ENCODE measurements at regions not wholly inside any gene's neighbourhood (a gene's known extent, or its start where the extent isn't known, plus 50 kb on each side); places are given as distances from the start of the nearest gene placed in this dataset.

- DNase-seq (ENCODE audit: low read depth) = no peak
These were observed 247.0 kb upstream of the MKI67 start for GRCh38 chr10:128373071-128373749.

- DNase-seq (ENCODE audit: low read depth) = no peak
These were observed 247.6 kb upstream of the MKI67 start for GRCh38 chr10:128373831-128374230.

DNA sequence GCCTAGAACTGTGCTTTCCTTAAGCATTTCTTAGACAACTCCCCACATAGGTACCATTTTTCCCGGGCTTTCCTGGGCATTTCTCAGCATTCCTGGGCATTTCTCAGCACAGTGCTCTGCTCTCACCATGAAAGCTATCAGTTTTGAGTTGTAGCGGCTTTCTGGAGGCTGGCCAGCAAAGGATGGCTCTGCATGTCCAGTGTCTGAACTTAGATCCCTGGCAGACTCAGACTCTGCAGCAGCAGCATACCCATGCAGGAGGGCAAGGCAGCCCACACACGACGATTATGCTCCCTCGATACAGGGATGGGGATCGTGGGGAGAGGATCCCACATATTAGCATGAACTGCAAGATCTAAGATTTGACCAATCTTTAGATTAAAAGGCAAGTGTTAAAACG is 248.9 kb upstream of the MKI67 start:
- no peak for DNase-seq (ENCODE audit: low read depth)

DNA sequence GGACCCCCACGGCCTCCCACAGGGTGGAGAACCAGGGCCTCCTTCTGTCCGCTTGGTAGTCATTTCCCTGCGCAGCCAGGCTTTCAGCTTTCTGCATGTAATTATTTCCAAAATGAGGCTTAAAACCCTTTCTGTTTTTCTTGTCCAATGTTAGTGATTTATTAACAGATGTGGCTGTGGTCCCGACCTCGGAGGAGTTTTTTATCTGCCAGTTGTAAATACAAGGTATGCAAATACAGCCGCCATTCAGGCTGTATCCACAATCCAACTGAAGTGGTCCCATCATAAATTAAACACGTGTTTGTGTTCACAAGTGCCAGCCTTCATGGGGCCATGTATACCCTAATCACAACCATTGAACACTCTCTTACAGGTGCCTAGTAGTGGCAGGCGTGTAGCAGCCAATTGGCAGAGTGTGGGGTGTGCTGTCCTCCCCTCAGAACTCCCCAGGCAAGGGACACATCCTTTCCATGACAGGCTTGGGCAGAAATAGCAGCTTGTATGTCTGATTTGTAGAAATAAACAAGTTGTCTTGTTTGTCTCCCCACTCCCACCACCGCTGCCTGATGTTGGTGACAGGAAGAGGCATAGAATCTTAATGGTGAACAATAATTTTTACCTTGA is 251.3 kb upstream of the MKI67 start:
- no peak for DNase-seq (ENCODE audit: low read depth)

- DNase-seq (ENCODE audit: low read depth) = no peak
These were observed 251.8 kb upstream of the MKI67 start for GRCh38 chr10:128377988-128378387.

DNA sequence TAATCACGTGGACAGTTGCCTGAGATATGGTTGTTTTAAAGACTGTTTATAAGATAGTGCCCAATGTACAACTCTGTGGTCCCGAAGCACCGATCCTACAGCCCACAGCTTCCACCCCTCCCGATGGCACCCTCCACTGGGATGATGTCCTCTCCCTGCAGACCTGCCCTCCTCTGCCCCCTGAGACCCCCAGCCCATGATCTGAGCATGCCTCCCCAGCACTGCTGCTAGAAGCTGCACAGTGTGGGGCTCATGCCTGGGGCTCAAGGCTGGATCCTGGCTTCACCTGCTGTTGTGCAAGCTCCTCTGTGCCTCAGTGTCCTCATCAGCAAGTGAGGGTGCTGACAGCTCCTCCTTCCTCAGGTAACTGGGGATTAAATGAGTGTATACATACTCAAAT is 254.7 kb upstream of the MKI67 start:
- no peak for DNase-seq (ENCODE audit: low read depth)

DNA sequence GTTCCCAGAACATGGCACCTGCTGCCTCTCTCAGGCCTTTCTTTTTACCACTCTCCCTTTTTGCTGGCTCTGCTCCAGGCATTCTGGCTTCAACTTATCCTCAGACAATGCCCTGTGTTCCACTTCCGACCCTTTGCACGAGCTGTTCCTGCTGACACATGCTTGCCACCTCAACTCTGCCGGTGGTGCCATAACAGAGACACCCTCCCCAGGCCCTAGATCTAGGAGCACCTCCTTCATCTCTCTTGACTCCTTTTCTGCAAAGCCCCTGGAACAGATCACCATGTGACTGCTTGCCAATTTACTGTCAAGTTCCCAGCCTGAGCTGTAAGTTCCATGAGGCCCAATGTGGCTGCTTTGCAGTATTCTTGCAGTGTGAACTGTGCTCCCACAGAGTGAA is 256.0 kb upstream of the MKI67 start:
- DNase-seq (ENCODE audit: low read depth) = no peak

DNA sequence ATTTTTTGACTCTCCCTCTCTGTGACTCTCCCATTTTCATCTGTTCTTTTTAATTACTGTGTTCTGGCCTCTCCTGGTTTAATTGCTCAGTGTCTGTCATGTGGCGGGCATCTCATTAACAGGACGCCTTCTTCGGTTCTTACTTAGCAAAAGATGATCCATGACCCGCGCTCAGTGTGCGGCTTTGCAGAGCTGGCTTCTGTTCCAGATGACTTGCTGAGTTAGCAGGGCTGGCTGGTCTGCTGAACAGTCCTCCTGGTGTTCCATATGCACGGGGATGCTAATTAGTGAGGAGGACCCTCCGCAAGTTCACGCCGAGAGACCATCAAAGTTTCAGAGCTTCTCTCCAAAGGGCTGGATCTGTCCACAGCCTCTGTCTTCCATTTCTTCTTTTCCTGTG is 258.6 kb upstream of the MKI67 start:
- no peak for DNase-seq (ENCODE audit: low read depth)

GRCh38 chr10:128386231-128386630 is 260.0 kb upstream of the MKI67 start:
- no peak for DNase-seq (ENCODE audit: low read depth)

DNA sequence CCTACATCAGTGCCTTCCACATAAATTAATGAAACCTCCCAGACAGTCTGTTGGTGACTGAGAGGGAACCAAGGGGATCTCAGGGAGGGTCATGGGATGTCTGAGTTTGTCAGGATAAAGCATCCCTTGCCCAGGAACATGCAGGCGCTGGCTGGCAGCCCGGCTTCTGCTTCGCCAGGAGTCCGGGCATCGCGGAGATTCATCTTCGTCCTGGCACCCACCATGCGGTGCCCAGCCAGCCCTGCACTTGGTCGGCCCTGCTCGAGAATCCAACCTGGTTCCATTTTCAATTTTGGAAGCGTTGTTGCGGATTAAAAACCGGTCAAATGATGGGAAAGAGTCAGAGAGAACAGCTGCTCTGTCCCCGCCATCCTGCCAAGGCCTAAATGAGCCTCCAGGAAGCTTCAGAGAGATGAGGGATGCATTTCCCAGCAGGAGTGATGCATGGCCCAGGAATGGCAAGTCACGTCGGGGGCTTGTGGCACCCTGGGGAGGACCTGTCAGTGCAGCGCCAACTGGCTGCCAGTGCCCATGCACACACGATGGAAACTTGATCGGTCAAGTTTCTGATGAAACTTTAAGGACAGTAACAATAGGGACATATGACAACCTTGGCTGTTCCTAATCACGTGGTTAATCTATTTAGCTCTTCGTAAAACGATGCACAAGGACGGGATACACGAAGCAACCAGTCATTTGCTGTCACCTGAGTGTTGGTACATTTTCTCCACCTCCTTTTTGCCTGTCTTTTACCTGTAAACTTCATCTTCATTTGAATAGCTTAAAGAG is 260.8 kb upstream of the MKI67 start:
- DNase-seq (ENCODE audit: low read depth) = no peak

DNA sequence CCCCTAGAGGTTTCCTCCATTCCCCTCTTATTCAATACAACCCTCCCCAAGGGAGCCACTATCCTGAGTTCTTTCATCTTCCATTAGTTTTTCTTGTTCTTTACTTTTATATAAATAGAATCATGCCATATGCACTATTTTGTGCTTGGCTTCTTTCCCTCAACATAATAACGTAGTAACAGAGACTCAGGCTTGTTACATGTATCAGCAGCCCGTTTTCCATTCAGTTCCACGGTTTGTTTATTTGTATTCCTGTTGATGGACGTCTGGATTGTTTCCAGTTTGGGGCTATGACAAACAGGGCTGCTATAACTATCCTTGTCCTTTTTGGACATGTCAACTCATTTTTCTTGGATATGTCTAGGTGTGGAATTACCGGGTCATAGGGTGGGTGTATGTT is 264.4 kb upstream of the MKI67 start:
- DNase-seq (ENCODE audit: low read depth) = no peak

DNA sequence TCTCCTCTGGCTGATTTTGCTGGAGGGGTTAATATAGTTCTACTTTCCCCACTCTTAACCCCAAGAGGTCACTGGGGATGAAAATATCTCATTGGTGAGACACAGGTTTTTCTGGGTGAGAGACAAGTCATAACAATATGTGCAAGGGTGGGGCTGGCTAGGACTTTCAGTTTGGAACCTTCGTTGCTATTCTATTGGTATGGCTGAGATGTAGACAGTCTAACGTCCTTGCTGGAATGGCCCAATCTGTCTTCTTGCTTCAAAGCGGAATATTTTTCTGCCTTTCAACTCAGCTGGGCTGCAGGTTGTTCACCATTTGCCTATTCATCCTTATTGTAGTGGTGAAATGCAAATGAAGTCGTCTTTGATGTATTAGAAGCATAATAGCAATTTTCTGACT is 267.3 kb upstream of the MKI67 start:
- DNase-seq (ENCODE audit: low read depth) = no peak

DNA sequence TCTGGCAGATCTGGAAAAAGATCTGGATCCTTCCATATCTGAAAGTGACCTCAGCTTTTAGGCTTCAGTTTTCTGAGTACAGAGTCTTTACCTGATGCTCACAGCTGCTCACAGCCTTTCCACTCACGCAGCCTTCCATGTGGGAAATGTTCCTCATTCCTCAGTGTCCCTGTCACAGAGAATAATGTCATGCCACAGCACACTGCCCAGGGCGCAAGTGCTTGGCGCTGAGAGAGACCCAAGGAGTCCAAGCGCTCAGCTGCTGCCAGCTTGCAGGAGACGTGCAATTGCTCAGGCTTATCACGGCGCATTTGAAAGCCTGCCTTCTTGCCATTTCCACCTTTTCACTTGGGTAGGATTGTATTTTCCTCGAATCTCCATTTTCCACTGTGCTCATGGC is 271.9 kb upstream of the MKI67 start:
- DNase-seq (ENCODE audit: low read depth) = no peak

- DNase-seq (ENCODE audit: low read depth) = no peak
These were observed 272.8 kb upstream of the MKI67 start for GRCh38 chr10:128398999-128399398.

DNA sequence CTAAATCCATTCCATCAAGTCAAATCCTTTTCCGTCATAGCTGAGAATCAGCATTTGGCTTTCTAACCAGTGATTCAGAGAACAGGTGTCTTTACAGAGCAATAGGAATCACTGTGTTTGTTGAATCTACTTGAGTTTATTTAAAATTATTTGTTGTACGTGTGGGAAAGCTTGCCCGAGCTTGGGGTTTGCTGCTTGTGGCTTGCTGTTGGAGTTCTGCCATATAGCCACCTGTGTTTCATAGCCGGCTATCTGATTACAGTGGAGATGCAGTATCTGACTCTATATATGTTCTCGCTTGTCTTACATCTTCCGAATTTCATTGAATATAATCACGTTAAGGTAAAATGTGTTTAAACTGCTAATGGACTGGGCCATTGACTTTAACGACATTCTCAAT is 274.3 kb upstream of the MKI67 start:
- no peak for DNase-seq (ENCODE audit: low read depth)

GRCh38 chr10:128405450-128405849 is 279.2 kb upstream of the MKI67 start:
- no peak for DNase-seq (ENCODE audit: low read depth)

GRCh38 chr10:128411643-128412042 is 285.4 kb upstream of the MKI67 start:
- no peak for DNase-seq (ENCODE audit: low read depth)

DNA sequence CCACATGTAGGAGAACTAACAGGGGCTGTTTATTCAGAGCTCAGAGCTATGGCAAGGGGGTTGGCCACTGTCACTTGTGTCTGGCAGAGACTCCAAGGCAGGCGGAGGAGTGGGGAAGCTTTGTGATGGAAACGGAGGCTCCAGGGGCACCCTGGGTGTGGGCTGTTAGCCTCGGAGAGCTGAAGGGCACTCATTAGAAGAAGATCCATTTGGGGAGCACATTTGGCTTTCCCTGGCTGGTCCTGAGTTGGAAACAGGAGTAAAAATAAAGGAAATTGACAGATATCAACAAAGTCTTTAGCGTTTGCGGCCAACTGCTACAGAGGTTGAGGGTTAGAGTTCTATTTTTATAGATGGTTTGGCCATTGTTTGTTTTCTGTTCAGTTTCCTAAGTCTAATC is 288.3 kb upstream of the MKI67 start:
- DNase-seq (ENCODE audit: low read depth) = no peak

DNA sequence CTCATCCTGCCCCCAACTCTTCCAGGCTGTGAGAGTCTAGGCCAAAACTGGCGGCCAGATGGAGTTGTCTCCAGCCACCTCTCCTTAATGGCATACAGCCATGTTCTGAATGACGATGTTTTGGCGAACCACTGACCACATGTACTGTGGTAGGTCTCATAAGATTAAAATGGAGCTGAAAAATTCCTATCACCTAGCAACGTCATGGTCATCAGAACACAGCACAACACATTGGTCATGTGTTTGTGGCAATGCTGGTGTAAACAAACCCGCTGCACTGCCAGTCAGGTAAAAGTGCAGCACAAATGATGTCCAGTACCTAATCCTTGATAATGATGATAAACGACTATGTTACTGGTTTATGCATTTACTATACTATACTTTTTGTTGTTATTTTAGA is 290.0 kb upstream of the MKI67 start:
- no peak for DNase-seq (ENCODE audit: low read depth)

GRCh38 chr10:128417826-128418225 is 291.6 kb upstream of the MKI67 start:
- DNase-seq (ENCODE audit: low read depth) = no peak

DNA sequence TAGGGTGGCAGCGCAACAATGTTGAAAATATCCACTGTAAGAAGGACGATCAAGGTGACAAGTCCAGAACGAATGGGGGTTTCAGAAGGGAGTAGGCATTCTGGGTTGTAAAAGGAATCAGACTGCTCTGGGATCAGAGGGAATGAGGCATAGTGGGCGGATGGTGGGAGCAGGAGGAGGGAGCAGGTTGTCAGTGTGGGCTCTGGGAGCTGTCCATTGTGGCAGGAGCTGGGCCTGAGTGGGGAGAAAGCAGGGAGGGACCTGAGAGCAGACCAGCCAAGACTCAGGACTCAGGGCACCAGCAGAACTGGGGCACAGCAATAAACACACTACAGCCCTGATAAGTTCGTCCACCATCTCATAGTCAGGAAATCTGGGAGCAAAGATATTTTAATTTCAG is 292.6 kb upstream of the MKI67 start:
- DNase-seq (ENCODE audit: low read depth) = no peak

- DNase-seq (ENCODE audit: low read depth) = no peak
These were observed 293.3 kb upstream of the MKI67 start for GRCh38 chr10:128419466-128420019.

- DNase-seq (ENCODE audit: low read depth) = no peak
These were observed 294.4 kb upstream of the MKI67 start for GRCh38 chr10:128420623-128421022.
